ENCODE measurements at regions not wholly inside any gene's neighbourhood (a gene's known extent, or its start where the extent isn't known, plus 50 kb on each side); places are given as distances from the start of the nearest gene placed in this dataset.

GRCh38 chrX:78548012-78548411 lies 111.1 kb downstream of the RTL3 start:
- ATAC-seq: no peak
- POLR2A ChIA-PET: no interaction called here
- Mint-ChIP-seq H3K36me3 (peaks cover 17% of the 10 kb centered on the region), H3K4me1 (no peaks in the 10 kb centered on the region), H3K27ac (no peak overlapping the region), H3K27me3 (ENCODE audit: low read depth) (no peaks in the 10 kb centered on the region), H3K9me3 (peaks cover 43% of the 10 kb centered on the region), H3K4me3 (no peak overlapping the region)
- TF ChIP-seq NR2C2 (CRISPR knock-in tag; IDR thresholded peaks at IDR 0.05) (no peak), TCF7 (CRISPR knock-in tag; IDR thresholded peaks at IDR 0.05; ENCODE audit: low read depth) (no peak), GABPB1 (CRISPR knock-in tag; IDR thresholded peaks at IDR 0.05) (no peak)
- DNase-seq (ENCODE audit: low spot score): no peak
- CTCF ChIA-PET: no interaction called here

- ATAC-seq (no peak), DNase-seq (ENCODE audit: low spot score) (no peak)
- TF ChIP-seq MAX (CRISPR knock-in tag; IDR thresholded peaks at IDR 0.05): no peak
- no peak for TF ChIP-seq ZNF416 (CRISPR knock-in tag; IDR thresholded peaks at IDR 0.05)
- TF ChIP-seq ZNF425 (CRISPR knock-in tag; conservative IDR thresholded peaks at IDR 0.05): no peak
- TF ChIP-seq NR2C2 (CRISPR knock-in tag; IDR thresholded peaks at IDR 0.05): no peak
- TF ChIP-seq CTCF (IDR thresholded peaks at IDR 0.05): no peak
- no peak for TF ChIP-seq E2F5 (CRISPR knock-in tag; IDR thresholded peaks at IDR 0.05)
- TF ChIP-seq KAT7 (CRISPR knock-in tag; IDR thresholded peaks at IDR 0.05; ENCODE audit: borderline replicate concordance): no peak
- TF ChIP-seq ZNF138 (CRISPR knock-in tag; conservative IDR thresholded peaks at IDR 0.05): no peak
- TF ChIP-seq EMX1 (CRISPR knock-in tag; IDR thresholded peaks at IDR 0.05): no peak
- TF ChIP-seq ERG (CRISPR knock-in tag; IDR thresholded peaks at IDR 0.05): no peak
- TF ChIP-seq ATF3 (CRISPR knock-in tag; conservative IDR thresholded peaks at IDR 0.05): no peak
- TF ChIP-seq GTF2I (CRISPR knock-in tag; conservative IDR thresholded peaks at IDR 0.05): no peak
- no peak for TF ChIP-seq TEAD4 (CRISPR knock-in tag; IDR thresholded peaks at IDR 0.05)
- TF ChIP-seq AR (CRISPR knock-in tag; IDR thresholded peaks at IDR 0.05): no peak
- TF ChIP-seq ZNF512 (CRISPR knock-in tag; IDR thresholded peaks at IDR 0.05; ENCODE audit: borderline replicate concordance): no peak
- TF ChIP-seq ETV6 (CRISPR knock-in tag; IDR thresholded peaks at IDR 0.05): no peak
- TF ChIP-seq STAT6 (CRISPR knock-in tag; conservative IDR thresholded peaks at IDR 0.05; ENCODE audit: low read depth): no peak
- H3K27me3 Mint-ChIP-seq (ENCODE audit: low read depth): no peaks in the 10 kb centered on the region
- peaks cover 69% of the 10 kb centered on the region for H3K9me3 Mint-ChIP-seq
- H3K4me3 Mint-ChIP-seq: no peak overlapping the region
- POLR2A ChIA-PET: no interaction called here
- CTCF ChIA-PET: no interaction called here
- peaks cover 34% of the 10 kb centered on the region for H3K36me3 Mint-ChIP-seq
- H3K4me1 Mint-ChIP-seq: no peaks in the 10 kb centered on the region
- H3K27ac Mint-ChIP-seq: no peak overlapping the region
These were observed 113.9 kb downstream of the RTL3 start for GRCh38 chrX:78545233-78545632.
